HEK293T (cell line): ENCODE measurements at regions not wholly inside any gene's neighbourhood (a gene's known extent, or its start where the extent isn't known, plus 50 kb on each side); places are given as distances from the start of the nearest gene placed in this dataset.

Experiments
- BHLHE40 ChIP-seq: fragments of 450-650 bp; IDR thresholded peaks from 2 replicates; pipeline ENCODE4 v1.6.1; 2016; ENCODE audit warnings: mild to moderate bottlenecking, moderate library complexity, borderline replicate concordance
- TARDBP ChIP-seq: fragments of 450-650 bp; IDR thresholded peaks from 2 replicates; pipeline ENCODE4 v1.6.1; 2016

DNA sequence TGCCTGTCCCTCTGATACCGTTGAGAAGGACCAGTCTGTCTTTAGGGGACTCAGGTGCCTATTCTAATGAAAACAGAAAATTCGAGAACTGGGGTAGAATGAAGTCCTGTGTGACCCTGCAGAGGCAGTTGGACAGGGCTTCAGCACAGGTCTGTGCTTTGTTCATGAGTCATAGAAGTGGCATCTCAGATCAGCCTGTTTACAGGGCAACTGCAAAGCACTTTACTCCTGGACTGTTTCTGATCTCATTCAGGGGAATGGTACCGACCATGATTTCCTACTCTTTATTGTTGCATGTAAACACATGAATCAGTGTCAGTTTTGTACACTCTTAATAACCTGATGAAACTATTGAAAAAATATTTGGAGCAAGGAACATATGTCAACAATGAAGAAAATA is 1517.0 kb downstream of the AACS start:
- TF ChIP-seq BHLHE40 (no peak), TARDBP (no peak)
